ENCODE measurements at regions not wholly inside any gene's neighbourhood (a gene's known extent, or its start where the extent isn't known, plus 50 kb on each side); places are given as distances from the start of the nearest gene placed in this dataset.

DNA sequence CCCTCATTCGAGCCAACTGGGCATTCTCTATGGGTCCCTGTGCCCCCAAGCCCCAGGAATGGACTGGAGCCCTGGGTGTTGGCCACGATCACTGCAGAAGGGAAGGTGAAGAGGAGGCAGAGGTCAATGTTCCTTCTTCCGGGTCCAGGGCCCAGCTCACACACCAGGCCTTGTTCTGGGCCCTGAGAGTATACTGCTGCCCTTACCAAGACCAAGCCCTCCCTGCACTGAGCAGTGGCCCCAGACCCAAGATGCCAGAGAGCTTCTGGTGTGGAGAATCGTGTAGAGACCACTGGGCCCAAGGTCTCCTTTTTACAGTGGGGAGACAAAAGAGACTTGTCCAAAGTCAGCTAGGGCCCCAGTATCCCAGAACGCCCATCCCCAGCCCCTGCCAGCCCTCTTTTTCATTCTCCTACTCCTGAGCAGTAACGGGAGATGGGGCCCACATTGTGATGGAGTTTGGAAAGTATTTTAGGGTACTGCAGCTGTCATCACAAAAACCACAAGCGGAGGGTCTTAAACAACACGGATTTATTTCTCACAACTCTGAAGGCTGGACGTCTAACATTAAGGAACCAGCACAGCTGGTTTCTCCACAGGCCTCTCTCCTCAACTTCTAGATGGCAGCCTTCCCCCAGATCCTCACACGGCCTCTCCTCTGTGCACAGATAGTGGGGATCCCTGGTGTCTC, 79.4 kb downstream of the PDGFA start:
- no peak for DNase-seq (ENCODE audit: low spot score)

DNA sequence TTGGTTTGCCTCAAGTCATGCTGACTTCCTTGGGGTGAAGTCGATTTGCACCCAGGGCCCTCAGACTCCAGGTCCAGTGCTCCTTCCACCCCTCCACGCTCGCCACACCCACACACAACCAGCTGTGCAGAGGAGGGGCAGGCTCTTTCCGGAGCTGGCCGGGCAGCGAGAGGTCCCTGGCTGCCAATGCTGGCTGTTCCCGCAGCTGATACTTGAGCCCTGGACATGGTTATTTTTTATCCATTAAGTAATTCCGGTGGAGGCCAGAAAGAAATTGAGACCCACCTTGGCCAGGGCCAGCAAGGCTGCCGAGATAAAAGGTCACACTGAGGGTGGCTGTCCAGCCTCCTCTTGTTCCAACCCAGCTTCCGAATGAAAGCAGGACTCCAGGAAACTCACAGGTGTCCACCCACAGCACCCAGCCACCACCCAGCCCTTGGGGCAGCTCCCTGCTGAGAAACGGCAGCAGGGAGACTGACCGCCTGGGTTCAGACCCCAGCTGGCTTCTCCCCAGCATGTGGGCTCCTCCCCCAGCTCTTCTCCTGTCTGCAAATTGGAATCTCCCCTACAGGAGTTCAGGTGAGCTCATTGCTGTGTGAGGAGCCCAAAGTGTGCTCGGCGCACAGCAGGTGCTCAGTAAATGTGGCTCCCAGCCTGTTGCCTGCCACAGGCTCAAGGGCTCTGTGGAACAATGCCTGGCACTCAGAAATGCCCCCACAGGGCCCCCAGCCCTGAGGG, 77.8 kb downstream of the PDGFA start:
- DNase-seq (ENCODE audit: low spot score) = no peak

GRCh38 chr7:442457-442856, 77.2 kb downstream of the PDGFA start:
- no peak for DNase-seq (ENCODE audit: low spot score)

GRCh38 chr7:443279-443833, 76.3 kb downstream of the PDGFA start:
- no peak for DNase-seq (ENCODE audit: low spot score)

GRCh38 chr7:444606-445005, 75.0 kb downstream of the PDGFA start:
- no peak for DNase-seq (ENCODE audit: low spot score)

DNA sequence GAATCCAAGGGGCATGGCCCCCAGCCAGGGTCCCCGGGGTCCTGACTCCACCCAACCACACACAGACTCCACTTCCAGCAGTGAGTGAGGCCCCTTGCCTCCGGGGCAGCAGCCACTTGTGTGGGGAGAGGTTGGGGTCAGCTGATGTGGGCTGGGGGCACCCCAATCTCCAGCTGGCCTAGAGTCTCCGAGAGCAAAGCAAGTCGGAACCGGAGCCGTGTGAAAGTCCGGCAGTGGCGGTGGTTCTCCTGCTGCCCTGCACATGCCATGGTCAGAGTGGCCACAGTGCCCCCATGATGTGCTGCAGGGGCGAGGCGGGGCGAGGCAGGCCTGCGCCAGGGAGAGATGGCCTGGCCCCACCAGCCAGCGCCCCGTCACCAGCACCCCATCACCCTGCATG, 74.6 kb downstream of the PDGFA start:
- DNase-seq (ENCODE audit: low spot score) = no peak

GRCh38 chr7:445563-446288, 73.9 kb downstream of the PDGFA start:
- DNase-seq (ENCODE audit: low spot score) = no peak

GRCh38 chr7:446289-446935, 73.2 kb downstream of the PDGFA start:
- DNase-seq (ENCODE audit: low spot score) = no peak
